Activated gamma-delta T cell treated with Interleukin-2 at 50 U/mL for 16 hours (primary cell): ENCODE measurements at regions not wholly inside any gene's neighbourhood (a gene's known extent, or its start where the extent isn't known, plus 50 kb on each side); places are given as distances from the start of the nearest gene placed in this dataset.

Experiments
- DNase-seq: peaks from one replicate; pipeline ENCODE4 v3.0.0-alpha.2; 2020

DNA sequence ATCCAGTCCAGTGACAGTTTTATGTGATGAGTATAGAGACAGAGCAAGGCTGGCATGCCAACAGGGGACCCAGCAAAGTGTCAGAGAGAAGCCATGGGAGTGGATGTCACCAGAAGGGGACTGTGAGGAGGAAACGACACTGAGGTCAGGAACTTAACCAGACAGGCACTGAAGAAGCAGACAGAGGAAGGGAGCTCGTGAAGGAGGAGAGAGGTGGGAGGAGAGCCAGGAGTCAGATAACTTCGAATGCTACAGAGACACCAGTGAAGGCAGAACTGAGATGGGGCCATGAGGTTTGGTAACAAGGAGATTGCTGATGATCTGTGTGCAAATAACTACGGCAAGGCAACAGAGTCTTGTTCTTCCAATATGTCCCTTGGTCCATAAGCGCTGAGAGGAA, 211.1 kb upstream of the FOXA2 start:
- DNase-seq = no peak

DNA sequence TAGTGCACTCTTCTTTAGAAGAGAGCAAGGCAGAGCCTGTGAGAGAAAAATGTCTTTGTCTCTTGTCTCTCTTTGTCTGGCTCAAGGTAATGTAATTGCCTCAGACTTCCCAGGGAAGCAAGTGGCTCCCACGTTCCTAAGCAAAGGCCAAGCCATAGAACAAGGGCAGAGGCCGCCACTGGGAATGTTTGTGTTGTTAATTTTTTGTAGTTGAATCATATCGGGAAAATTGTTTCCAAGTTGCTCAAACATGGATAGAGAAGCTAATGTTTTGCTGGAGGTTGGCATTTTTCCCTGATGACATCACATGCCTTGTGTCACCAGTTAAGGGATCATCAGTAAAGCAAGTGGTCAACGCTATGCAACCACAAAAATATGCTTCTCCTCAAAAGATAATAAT, 211.5 kb upstream of the FOXA2 start:
- no peak for DNase-seq

DNA sequence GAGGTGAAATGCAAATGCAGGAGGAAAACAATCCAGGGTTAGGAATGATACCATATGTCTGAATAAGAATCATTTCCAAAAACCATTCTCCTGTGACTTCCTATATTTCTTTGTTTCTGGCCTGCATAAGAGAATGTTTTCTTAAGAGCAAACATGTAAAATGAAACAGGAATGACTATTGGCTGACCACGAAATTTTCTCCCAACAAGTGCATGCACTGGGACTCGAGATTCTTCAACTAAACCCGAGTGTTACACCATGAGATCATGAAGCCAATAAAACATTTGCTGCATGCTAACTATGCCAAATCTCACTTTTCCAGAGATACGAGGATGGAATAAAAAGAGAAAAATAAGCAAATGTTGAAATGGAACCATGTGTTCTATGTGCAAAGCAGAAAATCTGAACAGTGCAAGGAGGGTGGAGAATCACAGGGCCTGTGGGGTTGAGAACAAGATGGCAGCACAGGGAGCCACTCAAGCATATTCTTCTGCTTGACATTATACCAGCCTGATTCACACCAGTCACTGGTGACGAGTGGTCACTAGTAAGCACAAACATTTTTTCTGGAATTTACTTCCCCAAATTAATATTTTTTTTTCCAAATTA, 212.2 kb upstream of the FOXA2 start:
- no peak for DNase-seq

DNA sequence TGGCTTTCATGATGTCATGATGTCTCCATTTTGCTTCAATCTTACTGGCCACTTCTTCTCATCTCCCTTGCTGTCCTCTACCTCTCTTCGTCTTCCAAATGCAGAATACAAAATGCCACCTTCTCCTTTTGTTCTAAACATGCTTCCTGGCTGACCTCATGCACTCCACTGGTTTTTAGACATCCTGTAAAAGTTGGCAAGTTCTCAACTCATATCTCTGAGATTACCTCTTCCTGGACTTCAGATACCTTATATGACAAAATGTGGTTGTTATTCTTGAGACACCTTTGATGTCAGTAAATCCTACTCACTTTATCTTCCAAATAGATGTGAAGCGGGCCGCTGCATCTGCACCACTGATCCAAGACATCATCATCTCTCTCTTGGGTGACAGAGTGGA, 212.7 kb upstream of the FOXA2 start:
- no peak for DNase-seq

DNA sequence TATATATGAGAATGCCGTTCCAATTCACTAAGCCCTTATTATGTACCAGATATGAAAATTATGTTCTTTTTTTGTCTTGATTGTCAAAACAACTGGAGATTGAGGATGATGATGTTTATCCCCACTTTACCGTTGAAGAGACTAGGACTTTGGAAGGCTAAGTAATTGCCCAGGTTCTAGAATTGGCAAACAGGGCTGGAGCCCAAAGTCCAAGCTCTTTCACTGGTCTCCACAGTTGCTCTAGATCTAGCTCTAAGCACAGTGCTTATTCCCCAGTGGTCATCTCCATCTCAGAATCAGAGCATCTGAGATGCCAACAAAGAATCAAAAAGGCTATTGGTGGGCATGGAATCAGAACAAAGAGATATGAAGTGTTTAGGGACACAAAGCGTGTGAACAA, 215.3 kb upstream of the FOXA2 start:
- no peak for DNase-seq

DNA sequence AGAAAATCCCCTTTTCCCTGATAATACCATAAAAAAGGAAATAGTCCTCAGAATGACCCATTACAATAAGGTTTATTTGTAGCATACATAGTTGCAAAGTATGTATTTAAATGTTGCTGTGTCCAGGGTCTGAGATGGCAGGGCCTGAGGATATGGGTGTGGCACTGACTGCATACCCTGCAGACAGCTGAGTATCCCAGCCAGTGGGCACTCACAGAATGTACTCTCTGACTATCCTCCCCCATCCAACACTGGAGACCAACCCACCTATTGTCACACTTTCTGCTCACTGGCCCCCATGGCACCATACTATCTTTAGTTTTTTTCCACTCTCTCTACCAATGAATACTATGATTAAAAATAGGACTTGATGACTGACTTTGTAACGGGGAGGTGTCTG, 215.8 kb upstream of the FOXA2 start:
- no peak for DNase-seq

DNA sequence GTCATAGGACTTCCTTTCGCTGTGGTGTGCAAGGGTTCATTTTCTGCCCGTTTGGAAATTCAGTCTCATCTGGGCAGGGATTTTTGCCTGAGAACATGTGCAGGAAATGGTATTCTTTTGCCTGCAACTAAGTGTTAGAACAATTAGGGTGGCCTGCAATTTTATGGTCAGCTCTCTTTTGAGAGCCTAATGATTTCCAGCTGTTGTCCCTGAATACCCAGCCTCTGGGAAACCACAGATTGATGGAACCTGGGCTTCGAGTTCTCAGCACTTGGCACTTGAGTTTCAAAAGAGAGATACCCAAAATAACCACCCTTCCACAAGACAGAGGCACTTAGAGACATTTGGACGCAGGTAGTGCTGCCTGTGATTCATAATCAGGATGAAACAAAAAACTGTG, 217.2 kb upstream of the FOXA2 start:
- no peak for DNase-seq

DNA sequence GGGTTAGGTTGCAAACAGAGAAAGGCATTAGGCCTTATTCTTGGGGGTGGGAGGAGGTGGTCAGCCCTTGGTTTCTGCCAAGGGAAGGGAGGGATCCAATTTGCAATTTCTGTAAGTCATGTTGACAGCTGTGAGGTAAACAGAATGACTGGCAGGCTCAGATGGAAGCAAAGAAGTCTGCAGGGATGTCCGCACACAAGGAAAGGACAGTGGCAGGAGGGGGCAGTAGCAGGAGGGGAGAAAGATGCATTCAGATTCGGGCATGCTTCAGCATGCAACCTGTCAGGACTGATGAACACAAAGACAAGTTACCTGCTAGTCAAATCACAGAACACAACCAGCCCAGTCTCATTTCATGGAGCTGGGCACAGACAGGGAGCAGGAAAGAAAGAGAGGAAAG, 217.9 kb upstream of the FOXA2 start:
- DNase-seq = no peak

DNA sequence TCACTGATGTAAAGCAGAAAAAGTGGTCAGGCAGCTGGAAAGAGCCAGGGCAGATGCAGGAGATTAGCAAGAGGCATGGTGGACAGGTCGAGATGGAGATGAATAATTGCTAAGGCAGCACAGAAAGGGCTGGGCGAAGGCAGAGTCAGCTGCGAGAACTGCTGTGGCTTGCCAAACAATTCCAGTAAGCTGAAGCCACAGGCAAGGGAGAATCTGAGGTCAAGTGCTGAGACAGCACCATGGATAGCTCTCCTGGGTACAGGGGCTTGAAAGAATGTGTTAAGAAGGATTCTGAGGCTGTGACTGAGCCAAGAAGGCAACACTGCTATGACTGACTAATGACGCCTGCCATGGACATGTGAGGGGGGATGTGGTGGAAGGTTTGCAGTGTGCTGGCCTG, 220.8 kb upstream of the FOXA2 start:
- no peak for DNase-seq

DNA sequence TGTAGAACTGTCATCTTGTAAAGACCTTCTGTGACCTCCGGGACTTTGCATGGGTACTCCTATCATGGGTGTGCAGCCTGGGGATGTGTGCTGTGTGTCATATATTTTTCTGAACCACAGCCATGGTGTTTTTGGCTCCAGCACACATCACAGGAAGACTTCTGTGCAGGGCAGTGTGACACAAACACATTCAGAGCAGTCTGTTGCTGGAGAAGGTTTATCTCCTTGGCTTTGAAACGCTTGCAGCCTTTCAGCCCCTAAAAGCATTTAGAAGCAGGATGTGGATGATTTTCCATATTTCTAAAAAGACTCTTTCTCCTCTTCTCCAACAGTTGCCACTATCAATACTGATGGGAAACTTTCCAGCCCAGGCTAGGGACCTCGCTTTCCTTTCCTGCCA, 221.6 kb upstream of the FOXA2 start:
- no peak for DNase-seq

DNA sequence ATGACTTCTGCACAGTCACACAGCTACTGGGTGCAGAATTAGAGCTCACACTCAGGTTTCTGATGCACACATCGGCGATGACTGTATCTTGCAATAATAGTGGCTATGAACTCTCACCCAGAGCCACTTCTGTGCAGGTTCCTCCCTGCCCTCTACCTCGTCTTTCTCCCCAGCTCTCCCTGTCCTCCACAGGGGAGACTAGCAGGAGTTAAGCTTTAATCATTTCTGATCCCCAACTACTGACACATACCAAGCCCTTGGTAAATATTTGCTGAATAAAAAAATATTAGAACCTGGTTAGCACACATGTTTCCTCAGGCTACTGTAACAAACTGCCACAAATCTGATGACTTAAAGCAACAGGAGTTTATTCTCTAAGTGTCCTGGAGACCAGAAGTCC, 222.7 kb upstream of the FOXA2 start:
- DNase-seq = no peak

DNA sequence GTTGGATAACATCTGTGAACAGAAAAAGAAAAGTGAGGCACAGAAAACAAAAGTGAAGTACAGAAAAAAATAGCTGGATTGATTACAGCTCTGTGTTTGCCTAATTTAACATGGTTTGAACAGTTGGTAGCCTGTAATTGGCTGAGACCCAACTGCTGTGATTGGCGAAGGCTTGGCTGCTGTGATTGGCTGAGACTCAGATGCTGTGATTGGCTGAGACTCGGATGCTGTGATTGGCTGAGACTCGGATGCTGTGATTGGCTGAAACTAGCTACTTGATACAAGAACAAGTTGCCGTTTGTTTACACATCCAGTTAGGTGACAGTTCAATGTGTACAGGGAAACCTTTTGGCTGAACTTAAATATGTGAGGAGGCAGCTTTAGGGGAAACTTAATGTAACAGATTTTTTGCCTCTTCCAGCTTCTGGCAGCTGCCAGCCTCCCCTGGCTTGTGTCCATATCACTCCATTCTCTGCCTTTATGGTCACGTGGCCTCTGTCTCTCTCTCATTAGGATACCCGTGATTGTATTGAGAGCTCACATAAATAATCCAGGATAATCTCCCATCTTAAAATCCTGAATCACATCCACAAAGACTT, 223.4 kb upstream of the FOXA2 start:
- no peak for DNase-seq

DNA sequence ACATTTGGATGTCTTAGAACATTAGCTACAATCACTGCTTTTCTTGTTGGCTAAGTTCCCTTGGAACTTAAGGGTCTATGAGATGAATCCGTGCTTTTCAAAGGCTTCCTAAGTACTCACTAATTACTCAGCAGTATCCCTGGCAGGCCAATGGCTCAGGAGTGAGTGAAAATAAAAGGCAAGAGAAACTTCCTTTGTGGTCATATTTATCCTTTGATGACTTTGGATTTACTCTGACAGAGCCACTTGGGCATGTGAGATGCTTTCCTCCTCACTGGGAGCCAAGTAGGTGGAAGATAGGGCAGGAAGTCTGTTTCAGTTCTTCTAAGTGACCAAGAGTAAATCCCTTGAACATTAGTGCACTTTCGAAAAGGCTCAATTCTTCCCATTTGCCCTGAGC, 224.3 kb upstream of the FOXA2 start:
- no peak for DNase-seq

DNA sequence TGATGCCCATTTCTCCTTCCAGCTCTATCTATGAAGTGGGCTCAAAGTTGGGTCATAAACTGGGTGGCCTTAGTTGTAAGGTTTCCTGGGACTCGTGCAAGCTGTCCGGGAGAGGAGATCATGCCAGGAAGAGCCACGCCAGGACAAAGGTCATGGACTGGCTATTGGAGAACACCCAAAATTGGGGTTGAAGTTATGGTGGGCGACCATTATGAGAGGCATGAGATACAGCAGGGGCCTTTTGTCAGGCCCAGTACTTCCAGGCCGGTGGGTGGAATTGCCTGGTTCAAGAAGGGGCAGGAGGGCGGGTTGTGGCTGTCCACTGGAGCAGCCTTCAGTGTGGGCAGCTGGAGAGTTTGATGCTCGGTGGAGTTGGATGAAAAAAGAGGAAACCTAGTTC, 225.1 kb upstream of the SSTR4 start:
- no peak for DNase-seq

DNA sequence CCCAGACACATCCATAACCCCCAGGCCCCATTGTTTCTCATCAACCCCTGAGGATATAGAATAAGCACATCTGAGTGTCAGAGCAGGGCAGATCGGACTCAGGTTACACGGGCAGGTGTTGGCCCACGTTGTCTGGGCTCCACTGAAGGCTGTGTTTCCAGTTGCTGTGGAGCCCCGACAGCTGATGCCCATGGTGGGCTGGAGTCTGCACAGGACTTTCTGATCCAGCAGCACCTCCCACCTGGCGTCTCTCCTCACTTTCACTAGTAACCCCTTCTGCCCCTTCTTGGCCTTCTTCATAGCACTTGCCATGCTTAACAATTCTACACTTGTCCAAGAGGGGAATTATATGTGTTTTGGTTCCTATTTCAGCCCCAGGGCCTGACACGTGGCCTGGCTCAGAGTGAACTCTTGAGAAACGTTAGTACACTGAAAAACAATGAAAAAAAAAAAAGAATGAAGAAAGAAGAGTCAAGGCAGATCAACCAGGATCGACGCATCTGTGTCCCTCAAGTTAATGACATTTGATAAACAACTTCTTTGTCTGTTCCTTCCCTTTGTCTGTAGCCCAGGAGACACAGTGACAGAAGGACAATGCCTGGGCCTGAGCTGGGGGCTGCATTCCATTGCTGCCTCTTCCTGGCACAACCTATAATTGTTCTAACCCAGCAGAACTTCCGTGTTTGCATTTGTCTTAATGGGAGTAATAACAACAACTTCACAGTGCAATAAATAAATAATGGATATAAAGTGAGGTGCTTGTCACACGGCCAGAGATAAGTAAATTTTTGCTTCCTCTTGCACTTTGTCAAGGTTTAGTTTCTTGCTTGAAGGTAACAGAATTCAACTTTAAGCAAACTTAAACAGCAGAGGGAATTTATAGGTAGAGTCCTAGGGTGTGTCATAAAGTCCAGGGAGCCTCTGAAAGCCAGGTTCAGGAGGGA, 224.2 kb upstream of the SSTR4 start:
- no peak for DNase-seq

DNA sequence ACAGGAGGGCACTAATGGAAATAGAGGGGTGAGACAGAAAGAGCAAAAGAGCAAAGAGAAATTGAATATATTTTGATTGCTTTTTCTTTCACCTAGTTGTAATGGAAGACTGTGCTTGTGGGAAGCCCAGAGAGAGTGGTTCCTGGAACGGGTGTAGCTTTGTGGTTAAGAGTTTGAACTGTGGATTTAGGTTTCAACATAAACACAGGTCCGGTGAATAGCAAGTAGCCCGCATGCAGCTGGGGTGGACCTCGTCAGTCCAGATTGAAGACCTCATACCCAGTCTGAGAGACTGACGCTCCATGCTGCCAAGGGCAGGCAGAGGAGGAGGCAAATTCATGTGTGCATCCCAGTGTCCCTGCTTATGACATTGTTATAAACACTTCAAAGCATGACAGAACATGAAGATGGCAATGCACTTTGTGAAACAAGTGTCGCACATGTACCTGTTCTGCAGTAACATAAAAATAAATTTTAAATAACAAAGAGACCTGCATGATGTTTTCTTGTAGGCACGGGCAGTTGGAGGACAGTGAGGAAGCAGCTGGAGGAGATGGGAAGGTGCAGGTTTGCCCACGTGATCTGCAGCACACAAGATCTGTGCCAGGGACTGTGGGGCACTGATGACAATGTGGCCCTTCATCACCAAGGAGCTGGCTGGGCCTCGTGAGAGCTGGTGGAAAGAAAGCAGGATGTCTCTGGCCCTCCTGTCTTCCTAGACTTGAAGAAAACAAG, 220.5 kb upstream of the SSTR4 start:
- no peak for DNase-seq

DNA sequence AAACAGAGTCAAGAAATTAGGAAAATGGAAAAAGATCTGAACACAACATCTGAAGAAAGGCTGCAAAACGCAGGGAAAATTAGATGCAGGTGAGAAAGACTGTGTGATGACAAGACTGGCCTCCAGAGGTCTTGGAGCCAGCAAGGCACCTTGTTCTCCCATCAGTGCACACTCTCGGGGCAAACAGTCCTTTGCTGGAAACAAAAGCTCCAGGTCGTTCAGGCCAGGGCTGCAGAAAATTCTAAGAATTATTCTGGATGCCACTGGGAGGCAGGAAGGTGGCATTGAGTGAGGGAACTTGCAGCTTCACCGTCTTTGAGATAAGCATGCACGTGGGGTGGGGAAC, 219.9 kb upstream of the SSTR4 start:
- no peak for DNase-seq

DNA sequence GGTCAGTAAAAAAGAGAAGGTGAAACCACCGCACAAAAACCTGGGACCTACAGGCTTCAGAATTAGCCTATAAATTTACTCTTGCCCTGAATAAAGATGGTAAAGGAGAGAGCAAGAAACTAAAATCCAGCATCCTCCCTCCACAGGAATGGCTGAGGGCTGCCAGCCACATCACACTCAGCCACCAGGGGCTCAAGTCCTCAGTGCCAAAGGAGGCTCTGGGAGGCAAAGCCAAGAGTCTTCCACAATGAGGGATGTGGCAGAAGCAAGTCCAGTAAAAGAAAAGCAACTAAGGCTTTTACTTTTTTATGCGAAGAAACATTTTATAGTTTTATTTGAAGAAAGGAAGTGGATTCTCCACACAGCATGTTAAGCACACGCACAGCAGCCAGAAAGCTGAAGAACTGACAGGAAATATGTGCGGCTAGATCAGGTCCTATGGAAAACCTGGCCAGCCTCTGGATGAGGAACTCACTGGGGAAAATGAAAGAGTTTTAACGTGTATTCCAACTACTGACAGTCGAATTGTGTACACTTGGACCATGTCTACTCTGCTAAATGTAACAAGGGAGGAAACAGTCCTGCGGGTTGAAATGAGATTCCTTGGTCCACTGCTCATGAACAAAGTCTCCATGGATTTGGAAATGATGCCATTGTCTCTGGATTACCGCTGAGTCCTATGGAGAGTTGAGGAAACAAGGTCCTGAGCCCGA, 219.4 kb upstream of the SSTR4 start:
- DNase-seq = no peak

DNA sequence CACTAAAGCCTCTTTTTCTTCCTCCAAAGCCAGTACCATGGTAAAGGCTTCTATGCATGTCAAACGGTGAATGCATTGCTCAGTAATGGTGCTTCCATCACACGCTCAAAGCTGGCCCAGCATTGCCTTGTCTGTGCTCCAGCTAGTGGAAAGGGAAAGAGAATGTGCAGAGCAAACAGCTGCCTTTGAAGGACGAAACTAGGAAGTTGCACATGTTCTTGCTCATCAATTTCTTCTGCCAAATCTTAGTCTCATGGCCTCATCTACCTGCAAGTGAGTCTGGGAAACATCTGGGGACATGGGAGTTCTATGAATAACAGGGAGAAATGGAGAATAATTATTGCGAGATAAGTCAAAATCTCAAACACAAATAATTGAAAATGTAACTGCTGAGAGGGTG, 216.5 kb upstream of the SSTR4 start:
- no peak for DNase-seq

DNA sequence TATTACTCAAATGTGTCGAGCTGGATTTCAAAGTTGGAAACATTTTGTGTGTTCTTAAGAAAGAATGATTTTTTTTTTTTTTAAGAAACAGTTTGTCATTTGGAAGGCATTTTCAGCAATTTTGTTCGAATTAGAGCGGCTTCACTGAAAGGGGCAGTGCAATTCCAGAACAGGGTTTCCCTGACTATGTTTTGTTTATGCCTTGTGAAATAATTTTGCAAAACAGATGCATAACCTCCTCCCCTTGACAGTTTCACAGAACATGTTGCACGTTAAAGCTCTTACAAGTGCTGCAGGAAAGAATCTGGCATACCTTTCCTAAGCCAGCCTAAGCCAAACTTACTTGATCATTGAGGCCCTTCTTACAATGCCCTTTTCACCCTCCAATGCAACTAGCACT, 216.0 kb upstream of the SSTR4 start:
- no peak for DNase-seq

DNA sequence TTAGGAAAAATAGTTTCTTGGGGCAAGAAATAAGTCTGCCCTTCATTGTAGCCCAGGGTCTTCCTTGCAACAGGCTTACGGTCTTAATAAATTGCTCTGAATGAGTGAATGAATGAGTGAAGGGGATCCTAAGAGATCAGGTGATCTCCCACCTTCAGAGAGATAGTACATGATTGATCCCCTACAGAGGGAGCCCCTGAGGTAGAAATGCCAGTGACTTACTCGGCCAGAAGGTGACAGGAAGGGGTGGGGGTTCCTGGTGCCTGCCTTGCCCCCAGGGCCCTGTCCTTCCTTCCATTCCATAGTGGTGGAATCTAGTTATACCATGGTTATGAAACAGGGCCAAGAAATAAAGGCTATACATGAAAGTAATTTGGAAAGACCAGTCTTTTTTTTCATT, 215.3 kb upstream of the SSTR4 start:
- no peak for DNase-seq

DNA sequence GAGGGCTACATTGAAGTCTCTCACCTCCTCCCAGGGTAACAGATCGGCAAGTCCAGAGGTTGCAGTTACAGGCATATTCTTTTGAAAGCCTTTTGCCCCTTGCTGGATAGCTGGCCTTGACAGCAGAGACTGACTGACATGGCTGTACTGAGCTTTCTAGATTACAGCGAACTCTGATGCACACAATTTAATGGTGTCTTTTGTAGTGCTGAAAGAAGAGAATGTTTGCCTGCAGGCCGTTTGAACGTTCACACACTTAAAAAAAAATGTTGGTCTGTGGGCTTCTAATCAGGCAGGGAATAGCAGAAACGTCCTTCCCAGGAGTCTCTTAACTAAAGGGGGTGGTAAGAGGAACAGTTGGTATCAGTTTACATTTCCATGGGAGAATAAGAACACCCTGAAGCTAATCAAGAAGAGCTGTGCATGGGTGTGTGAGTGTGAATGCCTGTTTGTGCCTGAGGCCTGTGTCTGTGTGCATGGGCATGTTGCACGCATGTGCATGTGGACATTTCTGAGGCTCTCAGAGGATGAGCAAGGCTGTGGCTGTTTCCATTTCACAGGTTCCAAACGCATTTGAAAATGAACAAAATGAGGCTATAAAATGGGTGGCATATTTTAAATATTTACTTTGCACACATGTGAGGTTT, 213.9 kb upstream of the SSTR4 start:
- no peak for DNase-seq

DNA sequence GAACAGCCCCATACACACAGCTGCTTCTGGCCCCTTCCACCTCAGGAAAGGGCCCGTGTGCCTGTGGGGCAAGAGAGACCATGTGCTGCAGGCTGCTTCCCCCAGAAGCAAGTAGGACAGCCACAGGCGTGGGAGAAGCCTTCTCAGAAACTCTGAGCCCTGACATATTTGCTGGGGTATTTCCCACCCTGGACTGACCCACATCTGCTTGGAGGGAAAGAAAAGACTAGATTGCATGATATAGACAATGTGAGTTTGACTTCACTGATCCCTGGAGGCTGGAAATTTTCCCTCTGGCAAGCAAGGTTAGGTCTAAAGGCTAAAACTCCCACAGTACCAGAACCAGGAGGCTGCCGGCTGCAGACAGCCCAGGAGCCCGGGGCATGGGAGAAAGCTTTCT, 213.3 kb upstream of the SSTR4 start:
- DNase-seq = no peak
